NB4 (cell line): ENCODE measurements at regions not wholly inside any gene's neighbourhood (a gene's known extent, or its start where the extent isn't known, plus 50 kb on each side); places are given as distances from the start of the nearest gene placed in this dataset.

Experiments
- CTCF ChIP-seq: IDR thresholded peaks from one replicate; pipeline ENCODE4 v1.5.1; 2012; ENCODE audit warnings: low read depth, low read length
- MAX ChIP-seq: IDR thresholded peaks from 2 replicates; pipeline ENCODE4 v1.6.1; 2011; ENCODE audit warnings: low read depth, low read length
- MYC ChIP-seq: IDR thresholded peaks from 2 replicates; pipeline ENCODE4 v1.6.1; 2011; ENCODE audit warnings: low read depth, low read length
- POLR2A ChIP-seq: IDR thresholded peaks from 2 replicates; pipeline ENCODE4 v1.6.1; 2011; ENCODE audit warnings: mild to moderate bottlenecking; ENCODE audit not compliant: insufficient read length; ENCODE audit errors: extremely low read depth

DNA sequence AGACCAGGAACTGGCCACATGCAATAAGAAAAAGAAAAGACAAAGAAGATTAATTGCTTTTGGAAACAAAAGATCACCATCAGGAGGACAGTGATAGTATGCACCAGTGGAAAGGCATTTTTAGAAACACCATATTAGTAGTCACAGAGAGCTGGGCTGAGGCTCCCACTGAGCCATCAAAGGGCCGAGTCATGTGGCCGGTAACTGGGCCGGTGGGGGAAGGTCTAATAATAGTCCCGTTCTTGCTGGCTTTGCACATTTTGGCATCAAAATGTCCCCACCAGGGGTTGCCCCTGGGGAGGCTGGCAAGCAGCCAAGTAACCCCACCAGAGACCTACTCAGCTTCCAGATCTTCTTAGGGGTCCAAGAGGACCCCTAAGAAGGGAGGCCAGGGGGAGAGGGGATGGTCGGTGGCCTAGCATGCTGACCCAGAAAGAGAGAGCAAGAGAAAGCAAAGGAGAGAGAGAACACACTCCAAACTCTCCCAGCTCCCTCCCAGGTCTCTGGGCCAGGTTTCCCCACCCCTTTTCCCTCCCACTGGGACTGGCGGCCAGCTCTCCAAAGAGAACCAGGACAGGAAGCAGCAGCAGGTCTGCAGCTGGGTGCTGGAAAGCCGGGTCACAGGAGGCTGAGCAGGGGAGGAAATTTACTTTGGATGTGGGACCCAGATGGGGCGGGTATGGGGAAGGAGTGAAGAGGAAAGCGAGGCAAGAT, 70.2 kb upstream of the FGFR2 start:
- TF ChIP-seq CTCF (no peak), MAX (no peak), POLR2A (no peak), MYC (no peak)
